Breast epithelium (tissue), 3 donors: ENCODE measurements at regions not wholly inside any gene's neighbourhood (a gene's known extent, or its start where the extent isn't known, plus 50 kb on each side); places are given as distances from the start of the nearest gene placed in this dataset.

Source experiments
- POLR2A ChIP-seq: fragments of 450-650 bp; IDR thresholded peaks from one replicate; pipeline ENCODE4 v1.6.1; 2016; ENCODE audit warnings: antibody characterized with exemption, mild to moderate bottlenecking, moderate library complexity
- TF ChIP-seq, protein P1 (sequence below), 3 donors: fragments of 450-650 bp; IDR thresholded peaks; one replicate each; pipeline ENCODE4 v1.5.1; 2016 to 2017; ENCODE audit warnings: antibody characterized with exemption in 3 of 3, mild to moderate bottlenecking in 3 of 3, moderate library complexity in 3 of 3

DNA sequence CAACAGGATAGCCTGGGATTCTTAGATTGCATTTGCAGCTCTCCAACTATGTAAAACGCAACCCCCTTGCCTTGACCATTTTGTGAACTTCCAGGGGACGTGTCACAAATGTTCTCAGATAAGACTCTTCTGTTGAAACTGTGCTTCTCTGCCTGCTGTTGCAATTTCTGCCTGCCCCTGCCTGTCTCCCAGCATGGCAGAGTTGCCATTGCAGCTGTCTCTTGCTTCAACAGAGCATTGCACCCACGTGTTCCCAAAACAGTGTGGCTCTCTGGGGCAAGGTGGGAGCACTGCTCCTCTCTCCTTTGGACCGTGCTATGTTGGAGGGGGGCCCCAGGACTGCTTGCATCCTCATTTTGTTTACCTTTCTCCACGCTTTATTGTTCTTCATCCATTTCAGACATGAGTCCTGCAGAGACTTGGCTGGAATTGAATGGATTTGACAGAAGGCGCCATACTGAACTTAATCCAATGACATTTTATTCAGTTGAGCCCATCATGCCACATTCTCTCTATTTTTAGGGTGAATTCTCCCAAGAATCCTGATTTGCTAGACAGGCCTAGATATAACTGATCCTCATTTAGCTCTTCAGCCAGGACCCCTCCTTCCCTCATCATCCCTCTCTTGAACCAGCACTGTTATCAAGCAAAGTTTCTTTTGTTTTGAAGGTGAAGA, 90.7 kb downstream of the MAT2B start:
- TF ChIP-seq, protein P1, sequence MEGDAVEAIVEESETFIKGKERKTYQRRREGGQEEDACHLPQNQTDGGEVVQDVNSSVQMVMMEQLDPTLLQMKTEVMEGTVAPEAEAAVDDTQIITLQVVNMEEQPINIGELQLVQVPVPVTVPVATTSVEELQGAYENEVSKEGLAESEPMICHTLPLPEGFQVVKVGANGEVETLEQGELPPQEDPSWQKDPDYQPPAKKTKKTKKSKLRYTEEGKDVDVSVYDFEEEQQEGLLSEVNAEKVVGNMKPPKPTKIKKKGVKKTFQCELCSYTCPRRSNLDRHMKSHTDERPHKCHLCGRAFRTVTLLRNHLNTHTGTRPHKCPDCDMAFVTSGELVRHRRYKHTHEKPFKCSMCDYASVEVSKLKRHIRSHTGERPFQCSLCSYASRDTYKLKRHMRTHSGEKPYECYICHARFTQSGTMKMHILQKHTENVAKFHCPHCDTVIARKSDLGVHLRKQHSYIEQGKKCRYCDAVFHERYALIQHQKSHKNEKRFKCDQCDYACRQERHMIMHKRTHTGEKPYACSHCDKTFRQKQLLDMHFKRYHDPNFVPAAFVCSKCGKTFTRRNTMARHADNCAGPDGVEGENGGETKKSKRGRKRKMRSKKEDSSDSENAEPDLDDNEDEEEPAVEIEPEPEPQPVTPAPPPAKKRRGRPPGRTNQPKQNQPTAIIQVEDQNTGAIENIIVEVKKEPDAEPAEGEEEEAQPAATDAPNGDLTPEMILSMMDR (IDR thresholded peaks at IDR 0.05): no peak
- no peak for TF ChIP-seq POLR2A
